ENCODE measurements at regions not wholly inside any gene's neighbourhood (a gene's known extent, or its start where the extent isn't known, plus 50 kb on each side); places are given as distances from the start of the nearest gene placed in this dataset.

- TF ChIP-seq ZBTB33 (IDR thresholded peaks at IDR 0.05; ENCODE audit: extremely low read depth, insufficient replicate concordance, low read length) = no peak
These were observed 285.8 kb upstream of the FAM174A start (continued) for GRCh38 chr5:100249211-100249883.

- intact Hi-C loops (cut with micrococcal nuclease) = no loop called here
- H2AFZ ChIP-seq (ENCODE audit: low read depth, low read length, poor library complexity, severe bottlenecking) = no peak overlapping the region
- BruUV-seq (replicated peaks) = no TSS peak
- ChIA-PET CTCF (no interaction called here), RAD21 (ENCODE audit: low non-redundant PET in 1 of 2, low total read pairs in 2 of 2, uncharacterized antibody in 2 of 2, unreplicated experiment in 2 of 2) (no interaction called here), POLR2A (no interaction called here)
- no peaks in the 10 kb centered on the region for H3K27me3 ChIP-seq (ENCODE audit: insufficient read depth, low read length)
- no peaks in the 10 kb centered on the region for H3K9me3 ChIP-seq (ENCODE audit: control insufficient read depth in 1 of 2, insufficient read depth in 1 of 2, low read depth in 1 of 2, low read length in 2 of 2)
- no peaks in the 10 kb centered on the region for H4K20me1 ChIP-seq (ENCODE audit: insufficient read depth)
- no peaks in the 10 kb centered on the region for H3K36me3 ChIP-seq (ENCODE audit: control insufficient read depth in 1 of 2, insufficient read depth in 2 of 2, low read length in 2 of 2)
- DNase-seq (ENCODE audit: low read depth, low spot score) = no peak
- no peaks in the 10 kb centered on the region for H3K4me1 ChIP-seq (ENCODE audit: control insufficient read depth in 1 of 2, insufficient read depth in 2 of 2, low read length in 2 of 2)
- no peak overlapping the region for H3K4me2 ChIP-seq (ENCODE audit: low read length)
- no peak overlapping the region for H3K27ac ChIP-seq (ENCODE audit: low read depth, low read length)
- no peak overlapping the region for H3K9ac ChIP-seq (ENCODE audit: low read length)
- no peaks in the 10 kb centered on the region for H3K79me2 ChIP-seq (ENCODE audit: insufficient read depth, low read length)
- no peak for TF ChIP-seq ATF3 (IDR thresholded peaks at IDR 0.05)
- TF ChIP-seq SP1 (IDR thresholded peaks at IDR 0.05; ENCODE audit: low read depth) = no peak
- TF ChIP-seq REST (IDR thresholded peaks at IDR 0.05; ENCODE audit: low read depth) = no peak
- TF ChIP-seq CTCF (IDR thresholded peaks at IDR 0.05 in 2 of 3, conservative IDR thresholded peaks at IDR 0.05 in 1 of 3; ENCODE audit: borderline replicate concordance in 1 of 3, insufficient read depth in 1 of 3, low read depth in 2 of 3, low read length in 2 of 3) = no peak
- no peak for TF ChIP-seq TCF7L2 (IDR thresholded peaks at IDR 0.05; ENCODE audit: borderline replicate concordance, extremely low read depth, insufficient read depth, insufficient read length)
- H3K9me2 ChIP-seq (ENCODE audit: insufficient read depth) = no peaks in the 10 kb centered on the region
- no peak overlapping the region for H3K4me3 ChIP-seq (replicated peaks in 1 of 2; ENCODE audit: low read depth in 1 of 2, low read length in 2 of 2)
- no peak for ATAC-seq
These were observed 302.4 kb upstream of the FAM174A start for GRCh38 chr5:100232736-100233135.
